Pancreas (tissue), 10 donors: ENCODE measurements at regions not wholly inside any gene's neighbourhood (a gene's known extent, or its start where the extent isn't known, plus 50 kb on each side); places are given as distances from the start of the nearest gene placed in this dataset.
A peak's percentile ranks its signal among the peaks of the same experiment; 100 is the strongest.
"Not testable (repeated sequence)": the region's sequence is repeated elsewhere in the genome, so short reads cannot be mapped to it uniquely, and the experiment has no call there.

Experiments
- ATAC-seq, 4 donors: fragments of 200-7000 bp; cut with Tn5 transposase; one replicate each; pipeline versions ENCODE4 v1.8.0 to v1.9.1; 2020; ENCODE audit warnings: mild to moderate bottlenecking in 4 of 4, moderate library complexity in 4 of 4
- DNase-seq, 6 donors: peaks; one replicate each; pipeline ENCODE4 v3.0.0-alpha.2; 2020
- FAIRE-seq: peaks from 2 replicates; lab custom pipeline; 2012; peaks lifted over from hg19 to GRCh38; lab: Jason Lieb, UNC
- H3K27ac ChIP-seq, 4 donors: fragments of 200-600 bp; sonication (generic); 1 replicate in 3 of 4; 2 replicates in 1 of 4; pipeline versions ENCODE4 v1.5.0 to v1.8.0; 2020
- H3K27me3 ChIP-seq, 4 donors: fragments of 200-600 bp; one replicate each; pipeline ENCODE4 v1.8.0; 2021
- H3K36me3 ChIP-seq, 3 donors: fragments of 200-600 bp; sonication (generic) in 1 of 3; one replicate each; pipeline versions ENCODE4 v1.5.0 to v1.8.0; 2020 to 2021
- H3K4me1 ChIP-seq, 3 donors: fragments of 200-600 bp; one replicate each; pipeline ENCODE4 v1.8.0; 2021
- H3K4me3 ChIP-seq, 4 donors: fragments of 200-600 bp; sonication (generic) in 2 of 4; one replicate each; pipeline versions ENCODE4 v1.5.0 to v1.8.0; 2020 to 2021
- H3K9me3 ChIP-seq, 4 donors: fragments of 200-600 bp; one replicate each; pipeline ENCODE4 v1.8.0; 2021
- WGBS, 2 donors: extraction: QIAGEN DNeasy Blood & Tissue Kit; methylation state at CpG; one replicate each; pipeline ENCODE4 v1.1.7; 2013; 5-methylcytosine and 5-hydroxymethylcytosine counted together
- intact Hi-C, 3 donors: fragments of 100-400 bp; cut with DNase I; formaldehyde crosslinking; loops; one replicate each; pipeline versions ENCODE4 v1.11.1 to v1.14.2; 2022
- donor health status: healthy with polysubstance abuse.
- donor health status: DM: no; HTN: no; CAD: no; lungs with moderate emphysema.
- donor health status: DM: no; HTN: no; CAD: no.
- donor health status: control.
- donor health status: control.
- donor health status: Bipolar disorder and iron deficiency.
- donor health status: DM: yes; HTN: yes; CAD: no.
- donor health status: DM: no; HTN: no; CAD: no.
- donor health status: DM: no; HTN: no; CAD: no.
- donor health status: DM: yes; HTN: yes; CAD: no.

DNA sequence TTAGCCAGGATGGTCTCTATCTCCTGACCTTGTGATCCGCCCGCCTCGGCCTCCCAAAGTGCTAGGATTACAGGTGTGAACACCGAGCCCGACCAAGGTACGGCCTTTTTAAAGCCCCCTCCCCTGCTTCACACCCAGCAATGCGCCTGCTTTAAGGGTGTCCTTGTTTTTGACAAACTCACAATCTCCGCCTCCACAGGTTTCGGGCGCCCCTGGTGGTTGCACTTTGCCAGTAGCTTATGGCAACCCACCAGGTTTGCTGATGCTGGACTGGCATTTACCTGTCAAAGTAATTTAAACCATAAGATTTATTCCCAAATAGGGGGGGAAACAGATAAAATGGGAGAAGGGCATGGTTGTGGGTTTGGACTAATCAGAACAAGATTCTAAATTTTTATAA is 883.6 kb downstream of the SPATA31A7 start:
- H3K4me3 ChIP-seq, ATAC-seq, intact Hi-C loops, H3K36me3 ChIP-seq, H3K27ac ChIP-seq, DNase-seq, H3K27me3 ChIP-seq, H3K4me1 ChIP-seq, H3K9me3 ChIP-seq, FAIRE-seq: not testable (repeated sequence)
- no CpG with 5 or more reads among the region's 10 CpGs for WGBS, 2 donors

- FAIRE-seq, DNase-seq, intact Hi-C loops, H3K36me3 ChIP-seq, H3K9me3 ChIP-seq, H3K4me1 ChIP-seq, H3K27me3 ChIP-seq, H3K27ac ChIP-seq, H3K4me3 ChIP-seq: not testable (repeated sequence)
- peak in 3 of 4 donors; percentile 32 to 84 (median 77) for ATAC-seq
- WGBS, 2 donors: no CpG with 5 or more reads among the region's 1 CpG
These were observed 894.4 kb downstream of the SPATA31A7 start for GRCh38 chr9:62084245-62084644.

GRCh38 chr9:62095714-62096345 is 906.0 kb downstream of the SPATA31A7 start:
- H3K9me3 ChIP-seq, H3K4me1 ChIP-seq, H3K27ac ChIP-seq, intact Hi-C loops, DNase-seq, ATAC-seq, H3K36me3 ChIP-seq, H3K4me3 ChIP-seq, FAIRE-seq, H3K27me3 ChIP-seq: not testable (repeated sequence)
- WGBS, 2 donors: no CpG with 5 or more reads among the region's 6 CpGs

- H3K27me3 ChIP-seq, H3K4me1 ChIP-seq, DNase-seq, ATAC-seq, FAIRE-seq, H3K4me3 ChIP-seq, H3K36me3 ChIP-seq, H3K27ac ChIP-seq, intact Hi-C loops, H3K9me3 ChIP-seq: not testable (repeated sequence)
- 53 to 56% methylated on average over 3 of the region's 5 CpGs for WGBS, 2 donors
These were observed 920.6 kb downstream of the SPATA31A7 start for GRCh38 chr9:62110486-62110885.

- peak in 3 of 4 donors; percentile 54 to 80 (median 62) for ATAC-seq
- H3K4me3 ChIP-seq, H3K4me1 ChIP-seq, H3K36me3 ChIP-seq, intact Hi-C loops, H3K27me3 ChIP-seq, H3K27ac ChIP-seq, H3K9me3 ChIP-seq, DNase-seq, FAIRE-seq: not testable (repeated sequence)
- WGBS, 2 donors: no CpG with 5 or more reads among the region's 6 CpGs
These were observed 927.3 kb downstream of the SPATA31A7 start for GRCh38 chr9:62116951-62117640.

- ATAC-seq, FAIRE-seq, H3K27ac ChIP-seq, H3K4me3 ChIP-seq, DNase-seq, H3K36me3 ChIP-seq, H3K27me3 ChIP-seq, H3K9me3 ChIP-seq, intact Hi-C loops, H3K4me1 ChIP-seq: not testable (repeated sequence)
- no CpG with 5 or more reads among the region's 1 CpG for WGBS, 2 donors
These were observed 929.8 kb downstream of the SPATA31A7 start for GRCh38 chr9:62119656-62120055.

DNA sequence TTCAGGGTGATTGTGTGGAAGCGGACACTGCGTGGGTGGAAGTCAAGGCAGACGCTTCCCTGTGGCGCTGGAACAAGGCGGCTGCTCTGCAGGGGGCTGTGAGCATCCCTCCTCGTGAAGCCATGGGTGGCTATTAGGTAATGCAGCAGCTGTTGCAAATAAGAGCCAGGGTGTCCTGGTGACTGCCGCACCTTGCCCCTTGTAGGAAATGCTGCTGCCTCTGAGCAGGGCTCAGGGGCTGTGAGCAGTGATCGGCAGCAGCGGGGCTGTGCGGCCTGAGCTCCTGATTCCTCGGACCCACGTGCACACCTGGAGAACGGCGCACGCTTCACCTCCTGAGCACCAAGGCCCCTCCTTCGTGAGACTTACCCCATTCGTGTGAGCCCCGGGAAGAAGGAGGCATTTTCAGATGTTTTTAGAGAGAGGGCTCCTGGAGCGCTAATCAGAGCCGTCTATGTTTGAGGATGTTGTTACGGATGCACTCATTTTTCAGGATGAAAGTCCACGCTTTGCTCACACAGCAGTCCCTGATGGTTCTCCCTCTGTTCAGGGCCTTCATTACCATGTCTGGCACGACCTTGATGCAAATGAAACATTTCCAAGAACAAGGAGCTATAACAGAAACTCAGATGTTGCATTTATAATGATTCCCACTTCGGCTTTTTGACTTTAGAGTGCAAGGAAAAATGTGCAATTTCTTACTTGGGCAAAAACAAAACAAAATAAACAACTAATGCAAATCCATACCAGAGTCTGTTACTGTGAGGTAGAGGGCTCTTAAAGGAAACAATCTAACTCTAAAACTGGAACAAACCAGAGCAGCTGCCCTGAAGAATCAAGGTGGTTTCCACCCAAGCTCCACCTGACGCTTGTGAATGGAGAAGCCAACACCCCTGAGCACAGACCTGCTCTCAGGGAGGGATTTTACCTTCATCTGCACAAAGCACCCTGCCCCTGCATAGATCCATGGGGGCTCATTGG is 936.1 kb downstream of the SPATA31A7 start:
- H3K4me3 ChIP-seq, H3K27ac ChIP-seq, H3K27me3 ChIP-seq, H3K36me3 ChIP-seq, ATAC-seq, DNase-seq, H3K4me1 ChIP-seq, FAIRE-seq, H3K9me3 ChIP-seq, intact Hi-C loops: not testable (repeated sequence)
- no CpG with 5 or more reads among the region's 25 CpGs for WGBS, 2 donors

GRCh38 chr9:62135022-62135421 is 945.2 kb downstream of the SPATA31A7 start:
- H3K9me3 ChIP-seq, FAIRE-seq, H3K36me3 ChIP-seq, ATAC-seq, H3K4me3 ChIP-seq, H3K4me1 ChIP-seq, H3K27me3 ChIP-seq, H3K27ac ChIP-seq, intact Hi-C loops, DNase-seq: not testable (repeated sequence)
- no CpG with 5 or more reads among the region's 3 CpGs for WGBS, 2 donors

- H3K36me3 ChIP-seq, ATAC-seq, H3K4me1 ChIP-seq, FAIRE-seq, H3K4me3 ChIP-seq, intact Hi-C loops, H3K27me3 ChIP-seq, H3K27ac ChIP-seq, DNase-seq, H3K9me3 ChIP-seq: not testable (repeated sequence)
- no CpG with 5 or more reads among the region's 3 CpGs for WGBS, 2 donors
These were observed 955.8 kb downstream of the SPATA31A7 start for GRCh38 chr9:62145648-62146047.
